ENCODE measurements at regions not wholly inside any gene's neighbourhood (a gene's known extent, or its start where the extent isn't known, plus 50 kb on each side); places are given as distances from the start of the nearest gene placed in this dataset.

GRCh38 chr17:53090770-53091169 lies 732.0 kb upstream of the KIF2B start:
- no peak overlapping the region for H2AFZ ChIP-seq (ENCODE audit: control insufficient read depth, low read length)
- TF ChIP-seq CTCF (optimal IDR thresholded peaks at IDR 0.05 in 1 of 3, IDR thresholded peaks at IDR 0.05 in 1 of 3, conservative IDR thresholded peaks at IDR 0.05 in 1 of 3; ENCODE audit: extremely low read depth in 1 of 3, insufficient read depth in 2 of 3, low read length in 3 of 3) (no peak), EZH2 (IDR thresholded peaks at IDR 0.05; ENCODE audit: low read length) (no peak)
- H3K4me3 ChIP-seq (ENCODE audit: control insufficient read depth in 2 of 3, extremely low read depth in 1 of 3, insufficient read depth in 2 of 3, low read depth in 1 of 3, low read length in 3 of 3) = no peak overlapping the region
- no peaks in the 10 kb centered on the region for H3K36me3 ChIP-seq (ENCODE audit: control insufficient read depth in 2 of 2, extremely low read depth in 1 of 2, insufficient read depth in 2 of 2, low read length in 2 of 2)
- no peak overlapping the region for H3K27ac ChIP-seq (ENCODE audit: control insufficient read depth, insufficient read depth, low read length)
- no peak overlapping the region for H3K9ac ChIP-seq (ENCODE audit: control insufficient read depth, extremely low read depth, insufficient read depth, low read length)
- dilution Hi-C loops (cut with MboI; ENCODE audit: extremely low pct_ligation_motif_present, low sequenced_read_pairs) = no loop called here
- H3K9me1 ChIP-seq (ENCODE audit: control insufficient read depth, extremely low read depth, insufficient read depth, low read length) = no peaks in the 10 kb centered on the region
- no peaks in the 10 kb centered on the region for H3K9me3 ChIP-seq (ENCODE audit: control insufficient read depth, low read depth, low read length)
- DNase-seq (ENCODE audit: low read depth, low spot score) (no peak), FAIRE-seq (no peak)
- no peaks in the 10 kb centered on the region for H3K27me3 ChIP-seq (ENCODE audit: control insufficient read depth, extremely low read depth, insufficient read depth, low read length)
- no peaks in the 10 kb centered on the region for H3K4me1 ChIP-seq (ENCODE audit: control insufficient read depth, extremely low read depth, insufficient read depth, low read length)
- H3K4me2 ChIP-seq (ENCODE audit: control insufficient read depth, extremely low read depth, insufficient read depth, low read depth, low read length) = no peak overlapping the region
- no peaks in the 10 kb centered on the region for H4K20me1 ChIP-seq (ENCODE audit: control insufficient read depth, extremely low read depth, insufficient read depth, low read length)
- no peaks in the 10 kb centered on the region for H3K79me2 ChIP-seq (ENCODE audit: control insufficient read depth, insufficient read depth, low read length)

- Histone ChIP-seq H3K4me1 (ENCODE audit: control insufficient read depth, extremely low read depth, insufficient read depth, low read length) (no peaks in the 10 kb centered on the region), H3K9ac (ENCODE audit: control insufficient read depth, extremely low read depth, insufficient read depth, low read length) (no peak overlapping the region), H3K9me3 (ENCODE audit: control insufficient read depth, low read depth, low read length) (no peaks in the 10 kb centered on the region), H3K4me3 (ENCODE audit: control insufficient read depth in 2 of 3, extremely low read depth in 1 of 3, insufficient read depth in 2 of 3, low read depth in 1 of 3, low read length in 3 of 3) (no peak overlapping the region), H3K36me3 (ENCODE audit: control insufficient read depth in 2 of 2, extremely low read depth in 1 of 2, insufficient read depth in 2 of 2, low read length in 2 of 2) (no peaks in the 10 kb centered on the region), H3K4me2 (ENCODE audit: control insufficient read depth, extremely low read depth, insufficient read depth, low read depth, low read length) (peak overlapping the region; percentile 22), H3K79me2 (ENCODE audit: control insufficient read depth, insufficient read depth, low read length) (no peaks in the 10 kb centered on the region), H3K27ac (ENCODE audit: control insufficient read depth, insufficient read depth, low read length) (no peak overlapping the region), H3K27me3 (ENCODE audit: control insufficient read depth, extremely low read depth, insufficient read depth, low read length) (no peaks in the 10 kb centered on the region), H4K20me1 (ENCODE audit: control insufficient read depth, extremely low read depth, insufficient read depth, low read length) (no peaks in the 10 kb centered on the region), H2AFZ (ENCODE audit: control insufficient read depth, low read length) (peak overlapping the region; percentile 60), H3K9me1 (ENCODE audit: control insufficient read depth, extremely low read depth, insufficient read depth, low read length) (no peaks in the 10 kb centered on the region)
- FAIRE-seq (no peak), DNase-seq (ENCODE audit: low read depth, low spot score) (no peak)
- dilution Hi-C loops (cut with MboI; ENCODE audit: extremely low pct_ligation_motif_present, low sequenced_read_pairs) = no loop called here
- no peak for TF ChIP-seq CTCF (optimal IDR thresholded peaks at IDR 0.05 in 1 of 3, IDR thresholded peaks at IDR 0.05 in 1 of 3, conservative IDR thresholded peaks at IDR 0.05 in 1 of 3; ENCODE audit: extremely low read depth in 1 of 3, insufficient read depth in 2 of 3, low read length in 3 of 3)
- TF ChIP-seq EZH2 (IDR thresholded peaks at IDR 0.05; ENCODE audit: low read length) = no peak
Observed at GRCh38 chr17:53088481-53088880, 734.2 kb upstream of the KIF2B start.
